ENCODE measurements at regions not wholly inside any gene's neighbourhood (a gene's known extent, or its start where the extent isn't known, plus 50 kb on each side); places are given as distances from the start of the nearest gene placed in this dataset.

DNA sequence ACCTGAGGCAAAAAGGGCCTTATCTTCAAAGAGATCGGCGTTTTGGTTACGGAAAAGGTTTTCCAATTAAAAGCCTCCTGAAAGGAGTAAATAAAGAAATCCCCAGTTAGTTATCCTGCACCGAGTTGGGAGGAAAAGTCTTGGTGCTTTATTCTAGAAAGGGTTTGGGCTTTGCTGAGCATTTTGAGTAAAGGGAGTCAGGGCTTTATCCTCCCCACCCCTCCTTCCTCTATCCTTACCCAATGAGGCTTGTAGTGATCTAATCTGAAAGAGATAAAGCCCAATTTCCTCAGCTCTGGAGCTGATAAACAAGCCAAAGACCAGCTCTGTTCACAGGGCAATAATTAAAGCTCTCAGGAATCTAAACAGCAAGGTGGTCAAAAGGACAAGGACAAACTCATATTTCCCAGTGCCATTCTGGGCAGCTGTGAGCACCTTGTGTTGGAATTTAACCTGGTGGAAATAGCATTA lies 188.9 kb upstream of the TSC22D1 start:
- ChIA-PET POLR2A (no interaction called here), CTCF (no interaction called here)
- Mint-ChIP-seq H3K4me1 (ENCODE audit: low read depth) (peaks cover 19% of the 10 kb centered on the region), H3K27me3 (ENCODE audit: low read depth) (peaks cover 3% of the 10 kb centered on the region), H3K36me3 (ENCODE audit: low read depth) (no peaks in the 10 kb centered on the region), H3K4me3 (no peak overlapping the region), H3K27ac (no peak overlapping the region), H3K9me3 (ENCODE audit: insufficient read depth) (no peaks in the 10 kb centered on the region)
- ATAC-seq, result no peak
- no peak for DNase-seq

DNA sequence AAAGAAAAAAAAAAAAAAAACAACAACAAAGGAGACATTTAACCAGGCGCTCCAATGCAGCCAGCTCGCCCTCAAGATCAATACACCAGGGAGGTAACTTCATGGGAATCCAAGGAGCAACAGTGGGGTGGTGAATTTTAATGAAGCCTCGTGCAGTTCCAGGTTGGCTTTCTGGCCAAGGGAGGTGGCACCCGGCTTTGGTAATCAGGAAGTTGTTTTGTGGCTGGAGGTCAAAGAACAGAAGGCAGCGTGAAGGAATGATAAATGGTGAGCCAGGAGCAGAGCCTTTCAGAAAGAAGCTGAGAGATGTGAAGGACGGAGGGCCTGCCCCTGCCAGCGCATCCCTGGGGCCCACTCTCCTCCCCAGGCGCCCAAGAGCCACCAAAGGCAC lies 188.2 kb upstream of the TSC22D1 start:
- DNase-seq, result no peak
- H3K4me3 Mint-ChIP-seq, result no peak overlapping the region
- ChIA-PET POLR2A (no interaction called here), CTCF (no interaction called here)
- H3K9me3 Mint-ChIP-seq (ENCODE audit: insufficient read depth), result no peaks in the 10 kb centered on the region
- H3K27me3 Mint-ChIP-seq (ENCODE audit: low read depth), result peaks cover 3% of the 10 kb centered on the region
- peaks cover 17% of the 10 kb centered on the region for H3K4me1 Mint-ChIP-seq (ENCODE audit: low read depth)
- H3K36me3 Mint-ChIP-seq (ENCODE audit: low read depth), result no peaks in the 10 kb centered on the region
- ATAC-seq, result no peak
- H3K27ac Mint-ChIP-seq, result no peak overlapping the region

- H3K27ac Mint-ChIP-seq, result no peak overlapping the region
- CTCF ChIA-PET, result no interaction called here
- H3K4me1 Mint-ChIP-seq (ENCODE audit: low read depth), result peaks cover 11% of the 10 kb centered on the region
- no peak for ATAC-seq
- H3K4me3 Mint-ChIP-seq, result no peak overlapping the region
- peaks cover 3% of the 10 kb centered on the region for H3K27me3 Mint-ChIP-seq (ENCODE audit: low read depth)
- H3K36me3 Mint-ChIP-seq (ENCODE audit: low read depth), result no peaks in the 10 kb centered on the region
- no peak for DNase-seq
- POLR2A ChIA-PET, result no interaction called here
- no peaks in the 10 kb centered on the region for H3K9me3 Mint-ChIP-seq (ENCODE audit: insufficient read depth)
Observed at GRCh38 chr13:44763615-44764301, 187.6 kb upstream of the TSC22D1 start.

GRCh38 chr13:44762911-44763310 lies 186.8 kb upstream of the TSC22D1 start:
- Mint-ChIP-seq H3K9me3 (ENCODE audit: insufficient read depth) (no peaks in the 10 kb centered on the region), H3K4me1 (ENCODE audit: low read depth) (peaks cover 3% of the 10 kb centered on the region), H3K27ac (no peak overlapping the region), H3K27me3 (ENCODE audit: low read depth) (peaks cover 3% of the 10 kb centered on the region), H3K36me3 (ENCODE audit: low read depth) (no peaks in the 10 kb centered on the region), H3K4me3 (no peak overlapping the region)
- ATAC-seq, result no peak
- ChIA-PET POLR2A (no interaction called here), CTCF (no interaction called here)
- DNase-seq, result no peak

DNA sequence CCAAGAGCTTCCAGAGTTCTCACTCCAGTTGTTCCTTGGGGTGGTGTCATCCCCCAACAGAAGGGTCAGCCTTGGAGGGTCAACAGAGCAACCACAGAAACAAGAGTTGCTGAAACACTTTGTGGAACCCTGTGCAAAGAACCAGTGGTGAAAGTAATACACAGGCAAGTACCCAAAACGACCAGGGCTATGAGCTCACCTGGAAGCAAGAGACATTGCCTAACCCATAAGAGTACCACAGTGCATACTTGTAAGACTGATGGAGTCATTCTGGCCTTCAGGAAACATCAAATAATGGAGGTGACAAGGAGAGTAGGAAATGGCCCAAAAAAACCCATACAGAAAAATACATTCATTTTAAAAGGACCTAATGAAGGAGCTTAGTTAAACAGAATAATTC lies 184.3 kb upstream of the TSC22D1 start:
- ChIA-PET CTCF (interaction anchor here (0.6 to 0.9 kb wide), 2 partner anchors 11 to 161 kb away, joined by 3 read pairs; no protein-coding TSS in a partner anchor), POLR2A (interaction anchor here (0.5 to 0.6 kb wide), 2 partner anchors 229 to 534 kb away, joined by 3 read pairs; partner anchors contain the start of gene NUFIP1)
- DNase-seq (no peak), ATAC-seq (no peak)
- no peak overlapping the region for H3K4me3 Mint-ChIP-seq
- no peaks in the 10 kb centered on the region for H3K4me1 Mint-ChIP-seq (ENCODE audit: low read depth)
- no peaks in the 10 kb centered on the region for H3K9me3 Mint-ChIP-seq (ENCODE audit: insufficient read depth)
- no peaks in the 10 kb centered on the region for H3K27me3 Mint-ChIP-seq (ENCODE audit: low read depth)
- no peaks in the 10 kb centered on the region for H3K36me3 Mint-ChIP-seq (ENCODE audit: low read depth)
- H3K27ac Mint-ChIP-seq, result no peak overlapping the region

- H3K4me3 Mint-ChIP-seq, result no peak overlapping the region
- no peaks in the 10 kb centered on the region for H3K4me1 Mint-ChIP-seq (ENCODE audit: low read depth)
- POLR2A ChIA-PET, result interaction anchor here (0.6 kb wide), 1 partner anchor 229 kb away, joined by 3 read pairs; the partner anchor contains the start of gene NUFIP1
- H3K27ac Mint-ChIP-seq, result no peak overlapping the region
- ATAC-seq, result no peak
- no peaks in the 10 kb centered on the region for H3K9me3 Mint-ChIP-seq (ENCODE audit: insufficient read depth)
- CTCF ChIA-PET, result interaction anchor here (0.6 kb wide), 1 partner anchor 160 kb away, joined by 3 read pairs; no protein-coding TSS in a partner anchor
- no peak for DNase-seq
- H3K27me3 Mint-ChIP-seq (ENCODE audit: low read depth), result no peaks in the 10 kb centered on the region
- no peaks in the 10 kb centered on the region for H3K36me3 Mint-ChIP-seq (ENCODE audit: low read depth)
Observed at GRCh38 chr13:44759384-44760360, 183.5 kb upstream of the TSC22D1 start.

- H3K9me3 Mint-ChIP-seq (ENCODE audit: insufficient read depth), result no peaks in the 10 kb centered on the region
- DNase-seq, result no peak
- no peaks in the 10 kb centered on the region for H3K27me3 Mint-ChIP-seq (ENCODE audit: low read depth)
- no peak for ATAC-seq
- no peaks in the 10 kb centered on the region for H3K4me1 Mint-ChIP-seq (ENCODE audit: low read depth)
- no peak overlapping the region for H3K27ac Mint-ChIP-seq
- no peaks in the 10 kb centered on the region for H3K36me3 Mint-ChIP-seq (ENCODE audit: low read depth)
- no peak overlapping the region for H3K4me3 Mint-ChIP-seq
- ChIA-PET POLR2A (no interaction called here), CTCF (no interaction called here)
Observed at GRCh38 chr13:44758630-44759383, 182.7 kb upstream of the TSC22D1 start.

DNA sequence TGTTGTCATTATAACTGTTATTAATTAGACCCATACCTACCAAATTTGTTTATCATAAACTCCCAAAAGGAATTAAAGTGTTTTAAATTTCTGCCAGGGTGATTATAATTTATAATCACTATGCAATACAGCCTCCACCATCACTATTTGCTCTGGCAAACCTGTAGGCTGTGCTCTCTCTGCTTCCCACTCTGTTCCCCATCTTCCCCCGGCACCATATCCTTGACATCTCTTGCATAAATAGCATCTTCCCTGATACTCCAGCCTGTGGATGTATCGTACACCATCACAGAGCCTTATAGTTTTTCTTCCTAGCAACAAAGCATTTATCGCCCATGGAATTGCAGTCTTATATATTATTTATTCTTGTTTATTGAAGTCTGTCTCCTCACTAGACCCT lies 181.5 kb upstream of the TSC22D1 start:
- ChIA-PET POLR2A (no interaction called here), CTCF (no interaction called here)
- Mint-ChIP-seq H3K27ac (no peak overlapping the region), H3K4me1 (ENCODE audit: low read depth) (no peaks in the 10 kb centered on the region), H3K36me3 (ENCODE audit: low read depth) (no peaks in the 10 kb centered on the region), H3K4me3 (no peak overlapping the region), H3K9me3 (ENCODE audit: insufficient read depth) (no peaks in the 10 kb centered on the region), H3K27me3 (ENCODE audit: low read depth) (no peaks in the 10 kb centered on the region)
- DNase-seq (no peak), ATAC-seq (no peak)

GRCh38 chr13:44756276-44756810 lies 180.2 kb upstream of the TSC22D1 start:
- CTCF ChIA-PET, result no interaction called here
- H3K27ac Mint-ChIP-seq, result no peak overlapping the region

DNA sequence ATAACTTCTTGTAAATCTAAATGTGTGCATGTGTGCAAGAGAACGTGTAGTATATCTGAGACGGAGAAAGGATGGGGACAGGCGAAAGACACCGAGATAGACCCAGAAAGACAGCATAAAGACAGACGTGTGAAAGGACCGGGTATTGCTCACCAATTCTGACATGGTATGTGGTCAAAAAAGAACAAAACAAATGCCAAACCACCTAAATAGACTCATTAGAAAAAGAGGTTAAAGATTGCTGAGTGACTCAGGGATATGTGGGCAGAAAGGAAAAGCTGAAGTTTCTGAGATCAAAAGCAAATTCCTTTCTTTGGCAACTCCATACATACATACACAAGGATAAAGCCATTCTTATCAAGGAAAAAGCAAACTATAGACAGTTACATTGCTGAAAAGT lies 179.7 kb upstream of the TSC22D1 start:
- ChIA-PET CTCF (no interaction called here), POLR2A (no interaction called here)
- Mint-ChIP-seq H3K4me1 (ENCODE audit: low read depth) (no peaks in the 10 kb centered on the region), H3K27ac (no peak overlapping the region), H3K4me3 (no peak overlapping the region), H3K9me3 (ENCODE audit: insufficient read depth) (no peaks in the 10 kb centered on the region), H3K27me3 (ENCODE audit: low read depth) (peaks cover 2% of the 10 kb centered on the region), H3K36me3 (ENCODE audit: low read depth) (no peaks in the 10 kb centered on the region)
- ATAC-seq, result no peak
- no peak for DNase-seq

More at GRCh38 chr13:44756276-44756810, 180.2 kb upstream of the TSC22D1 start:
- Mint-ChIP-seq H3K27me3 (ENCODE audit: low read depth) (peaks cover 2% of the 10 kb centered on the region), H3K36me3 (ENCODE audit: low read depth) (no peaks in the 10 kb centered on the region), H3K4me1 (ENCODE audit: low read depth) (no peaks in the 10 kb centered on the region), H3K4me3 (no peak overlapping the region), H3K9me3 (ENCODE audit: insufficient read depth) (no peaks in the 10 kb centered on the region)
- no peak for ATAC-seq
- no peak for DNase-seq
- POLR2A ChIA-PET, result no interaction called here

DNA sequence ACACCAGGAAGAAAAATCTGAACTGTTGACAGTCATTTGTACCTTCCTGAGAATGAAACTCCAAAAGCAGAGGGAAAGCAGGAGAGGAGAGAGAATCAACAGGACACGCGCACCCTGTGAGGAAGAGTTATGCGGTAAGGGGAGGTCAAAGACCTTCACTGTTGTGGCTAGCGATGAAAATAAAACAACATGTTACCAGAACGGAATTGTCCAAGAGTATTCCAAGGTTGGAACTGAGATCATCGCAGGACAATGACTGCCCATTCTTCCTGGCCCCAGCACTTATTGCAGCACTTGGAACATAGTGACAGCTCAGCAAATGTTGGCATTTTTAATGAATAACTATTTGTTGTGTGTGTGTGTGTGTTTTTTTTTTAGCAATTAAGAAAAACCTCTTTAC lies 176.0 kb upstream of the TSC22D1 start:
- DNase-seq (no peak), ATAC-seq (no peak)
- Mint-ChIP-seq H3K4me1 (ENCODE audit: low read depth) (no peaks in the 10 kb centered on the region), H3K9me3 (ENCODE audit: insufficient read depth) (no peaks in the 10 kb centered on the region), H3K27ac (no peak overlapping the region), H3K4me3 (no peak overlapping the region), H3K36me3 (ENCODE audit: low read depth) (no peaks in the 10 kb centered on the region), H3K27me3 (ENCODE audit: low read depth) (peaks cover 2% of the 10 kb centered on the region)
- ChIA-PET POLR2A (no interaction called here), CTCF (no interaction called here)
